CD4-positive, alpha-beta T cell treated with Interleukin-4 for 4 hours (primary cell): ENCODE measurements at regions not wholly inside any gene's neighbourhood (a gene's known extent, or its start where the extent isn't known, plus 50 kb on each side); places are given as distances from the start of the nearest gene placed in this dataset.

Experiments used
- DNase-seq: peaks from one replicate; pipeline ENCODE4 v3.0.0-alpha.2; 2020

DNA sequence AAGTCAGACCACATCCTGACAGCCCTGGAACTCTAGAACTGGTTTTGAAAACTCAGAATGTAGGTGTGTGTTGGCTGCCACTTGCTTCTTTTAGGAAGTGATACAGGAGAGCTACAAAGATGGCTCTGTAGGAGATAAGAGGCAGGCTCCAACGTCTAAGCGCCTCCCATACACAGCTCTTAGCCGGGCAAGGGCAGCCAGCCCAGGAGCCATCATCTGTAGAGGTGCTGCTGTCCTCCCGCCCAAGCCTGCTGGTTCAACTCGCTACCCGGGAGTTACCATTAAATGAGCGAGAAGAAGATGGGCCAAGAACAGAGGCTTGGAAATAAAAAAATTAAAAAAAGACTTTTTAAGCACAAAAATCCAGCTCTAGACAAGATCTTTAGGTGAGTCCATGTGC, 61.2 kb upstream of the DIO3 start:
- no peak for DNase-seq

DNA sequence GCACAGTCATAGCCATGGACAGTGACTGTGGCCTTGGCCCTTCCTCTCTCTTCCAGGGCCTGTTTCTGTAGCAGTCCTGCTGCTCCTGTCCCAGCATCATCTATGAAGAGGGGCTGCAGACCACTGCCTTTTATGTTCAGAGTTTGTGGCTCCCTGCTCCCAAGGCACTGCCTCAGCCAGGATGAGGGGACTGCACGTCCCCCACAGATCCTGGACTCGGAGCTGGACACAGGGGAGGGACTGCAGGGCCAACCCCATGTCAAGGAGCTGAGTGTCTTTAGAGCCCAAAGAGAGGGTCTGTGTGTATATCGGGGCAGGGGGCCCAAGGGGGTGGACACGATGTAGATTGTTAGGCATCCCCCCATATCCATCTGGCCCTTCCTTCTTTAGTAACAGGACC, 60.6 kb upstream of the DIO3 start:
- DNase-seq: no peak

- DNase-seq: no peak
These were observed 60.0 kb upstream of the DIO3 start for GRCh38 chr14:101501341-101501740.

DNA sequence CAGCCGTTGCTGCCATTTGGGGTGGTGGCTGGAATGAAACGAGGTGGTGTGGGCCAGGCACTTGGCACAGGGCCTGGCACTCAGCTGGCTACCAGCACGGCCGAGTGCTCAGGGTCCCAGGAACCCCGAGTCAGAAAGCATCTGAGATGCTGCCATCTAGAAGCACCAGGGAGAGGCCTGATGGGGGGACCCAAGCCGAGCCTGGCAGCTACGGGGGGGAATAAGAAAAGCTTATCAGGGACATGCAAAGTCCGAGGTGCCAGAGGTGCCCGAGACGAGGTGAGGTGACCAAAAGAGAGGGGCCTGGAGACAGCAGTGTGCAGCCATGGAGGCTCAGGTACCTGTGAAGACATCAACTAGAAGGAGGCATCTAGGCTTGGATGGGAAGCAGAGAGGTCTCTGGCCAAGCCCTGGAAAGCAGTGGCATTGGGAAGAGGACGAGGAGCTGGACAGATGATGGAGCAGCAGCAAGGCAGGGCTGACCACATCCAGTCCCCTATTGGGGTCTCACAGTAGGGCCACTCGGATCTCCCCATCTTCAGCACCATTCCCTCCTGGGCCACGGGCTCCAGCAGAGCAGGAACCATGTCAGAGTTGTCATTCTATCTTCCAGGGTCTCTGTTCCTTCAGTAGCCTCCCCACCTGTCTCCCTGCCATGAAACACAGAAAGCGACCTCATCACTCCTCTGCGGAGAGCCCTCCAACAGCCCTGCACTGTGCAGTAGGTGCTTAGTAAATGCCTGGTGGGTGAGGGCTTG, 59.3 kb upstream of the DIO3 start:
- no peak for DNase-seq

DNA sequence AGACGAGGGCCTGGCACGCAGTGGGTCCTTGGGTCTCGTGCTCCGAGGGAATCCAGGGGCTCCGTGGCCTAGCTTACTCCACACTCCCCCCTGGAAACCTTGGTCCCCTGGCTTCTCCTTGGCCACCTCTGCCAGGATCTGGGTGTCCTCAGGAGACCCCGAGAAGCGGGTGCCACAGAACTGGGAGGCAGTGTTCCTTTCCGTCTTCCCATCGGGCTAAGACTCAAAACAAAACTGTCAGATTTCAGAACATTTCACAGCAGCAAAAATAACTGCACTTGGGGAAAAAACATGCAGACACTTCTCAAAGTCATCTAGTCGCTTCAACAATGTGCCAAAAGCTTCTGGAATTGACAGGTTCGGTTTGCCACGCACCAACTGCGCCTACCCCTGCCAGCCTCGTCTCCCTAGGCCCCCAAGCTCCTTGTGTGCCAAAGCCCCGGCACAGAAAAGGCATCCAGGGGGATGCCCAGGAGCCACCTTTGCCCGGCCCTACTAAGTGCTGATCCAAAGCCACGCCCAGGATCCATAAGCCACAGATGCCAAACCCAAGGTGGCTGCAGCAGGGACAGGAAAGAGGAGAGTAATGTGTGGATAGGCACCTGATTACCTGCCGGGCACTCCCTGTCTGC, 58.4 kb upstream of the DIO3 start:
- no peak for DNase-seq

- DNase-seq: no peak
These were observed 57.7 kb upstream of the DIO3 start for GRCh38 chr14:101503431-101504095.

GRCh38 chr14:101504096-101504948, 57.0 kb upstream of the DIO3 start:
- no peak for DNase-seq

GRCh38 chr14:101505236-101505970, 55.9 kb upstream of the DIO3 start:
- no peak for DNase-seq

DNA sequence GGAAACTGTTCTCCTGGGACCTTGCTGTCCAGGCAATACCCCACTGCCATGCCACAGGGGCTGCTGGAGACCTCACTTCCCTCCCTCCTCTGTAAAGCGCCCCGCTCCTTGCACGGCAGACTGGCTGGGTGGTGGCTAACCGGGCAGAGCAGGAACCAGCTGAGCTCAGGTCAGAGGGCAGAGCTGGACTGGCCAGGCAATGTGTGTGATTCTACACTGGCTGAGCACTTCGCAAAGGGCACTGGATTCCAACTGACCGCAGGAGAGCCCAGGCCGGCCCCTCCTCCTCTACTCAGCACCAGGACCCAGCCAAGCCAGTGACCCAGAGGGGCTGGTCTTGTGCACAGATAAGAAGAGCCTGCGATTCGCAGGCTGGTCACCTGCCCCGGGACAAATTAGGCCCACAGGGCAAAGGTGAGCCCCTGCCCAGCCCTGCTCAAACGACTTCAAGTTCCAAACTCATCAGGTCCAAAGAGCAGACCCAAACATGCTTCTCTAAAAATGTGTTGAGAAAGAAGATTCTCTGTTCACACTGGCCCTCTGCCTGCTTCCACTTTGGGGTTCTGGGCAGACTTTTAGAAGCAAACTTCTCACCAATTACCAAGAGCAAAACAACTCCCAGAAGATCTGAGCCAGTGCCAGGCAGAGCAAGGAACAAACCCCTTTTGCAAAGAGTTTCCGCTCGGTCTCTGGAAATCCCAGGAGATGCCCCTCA, 54.9 kb upstream of the DIO3 start:
- no peak for DNase-seq

GRCh38 chr14:101506926-101507835, 54.1 kb upstream of the DIO3 start:
- no peak for DNase-seq

- DNase-seq: no peak
These were observed 53.5 kb upstream of the DIO3 start for GRCh38 chr14:101507836-101508150.

DNA sequence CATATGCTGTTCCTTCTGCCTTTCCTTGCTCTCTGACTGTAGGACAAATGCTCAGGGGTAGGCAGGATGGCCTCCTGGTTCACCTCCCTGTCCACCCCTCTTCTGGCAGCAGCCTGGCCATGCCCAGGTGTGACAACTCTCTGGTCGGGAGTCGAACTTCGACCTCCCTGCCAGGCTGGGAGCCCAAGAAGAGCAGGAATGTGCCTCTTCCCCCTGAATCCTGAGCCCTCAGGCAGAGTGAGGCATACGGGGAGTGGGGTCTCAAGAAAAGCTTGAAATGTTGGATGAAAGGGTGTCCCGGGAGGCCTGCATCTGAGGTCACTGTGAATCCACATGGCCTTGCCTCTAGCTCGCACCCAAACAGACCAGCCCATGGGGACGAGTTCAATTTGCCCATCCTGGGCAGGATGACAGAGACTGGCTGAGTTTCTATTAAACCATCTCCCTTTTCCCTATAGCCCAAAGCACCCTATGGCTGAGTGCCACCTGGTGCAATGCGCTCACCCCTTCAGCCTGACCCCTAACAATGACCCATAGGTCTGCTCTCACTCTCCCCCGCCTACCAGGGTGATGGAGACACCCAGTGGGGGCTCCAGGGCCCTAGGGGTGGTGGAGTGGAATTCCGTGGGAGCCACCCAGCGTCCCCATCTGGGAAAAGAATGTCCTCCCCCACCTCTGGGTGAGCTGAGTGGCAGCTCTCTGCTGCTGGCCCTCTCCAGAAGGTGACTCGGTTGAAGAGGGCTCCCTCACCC, 52.9 kb upstream of the DIO3 start:
- no peak for DNase-seq

DNA sequence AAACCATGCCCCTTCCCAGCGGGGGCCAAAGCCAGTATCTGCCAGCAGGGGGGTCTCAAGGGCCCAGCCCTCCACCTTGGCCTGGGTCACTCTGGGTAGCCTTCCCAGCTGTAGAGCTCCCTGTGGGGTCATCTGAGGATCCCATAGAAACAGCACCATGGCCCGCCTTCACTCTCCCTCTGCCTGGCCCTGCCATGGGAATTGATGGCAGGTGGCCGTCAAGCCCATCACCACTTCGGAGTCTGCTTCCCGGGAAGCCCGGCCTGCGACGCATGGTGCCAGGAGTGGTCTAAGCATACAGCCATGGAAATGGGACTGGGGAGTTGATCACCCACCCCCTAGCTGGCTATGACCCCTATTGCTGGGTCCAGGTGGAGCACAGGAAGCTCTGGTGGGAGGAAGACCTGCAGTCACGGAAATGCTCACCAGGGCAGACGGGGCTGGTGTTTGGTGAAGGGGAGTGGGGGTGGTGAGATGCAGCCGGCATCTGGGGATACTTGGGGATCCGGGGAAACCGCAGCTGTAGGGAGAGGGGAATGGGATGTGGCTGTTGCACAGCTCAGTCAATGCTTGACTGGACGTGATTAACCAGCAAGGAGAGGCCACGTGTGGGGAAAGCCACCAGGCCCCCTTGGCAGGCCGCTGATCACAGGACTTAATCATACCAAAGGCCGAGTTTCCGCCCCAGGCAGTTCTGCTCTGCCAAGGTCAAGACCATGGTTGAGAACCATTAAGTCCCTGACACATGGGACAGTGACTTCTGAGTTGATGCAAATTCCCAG, 52.2 kb upstream of the DIO3 start:
- DNase-seq: no peak

DNA sequence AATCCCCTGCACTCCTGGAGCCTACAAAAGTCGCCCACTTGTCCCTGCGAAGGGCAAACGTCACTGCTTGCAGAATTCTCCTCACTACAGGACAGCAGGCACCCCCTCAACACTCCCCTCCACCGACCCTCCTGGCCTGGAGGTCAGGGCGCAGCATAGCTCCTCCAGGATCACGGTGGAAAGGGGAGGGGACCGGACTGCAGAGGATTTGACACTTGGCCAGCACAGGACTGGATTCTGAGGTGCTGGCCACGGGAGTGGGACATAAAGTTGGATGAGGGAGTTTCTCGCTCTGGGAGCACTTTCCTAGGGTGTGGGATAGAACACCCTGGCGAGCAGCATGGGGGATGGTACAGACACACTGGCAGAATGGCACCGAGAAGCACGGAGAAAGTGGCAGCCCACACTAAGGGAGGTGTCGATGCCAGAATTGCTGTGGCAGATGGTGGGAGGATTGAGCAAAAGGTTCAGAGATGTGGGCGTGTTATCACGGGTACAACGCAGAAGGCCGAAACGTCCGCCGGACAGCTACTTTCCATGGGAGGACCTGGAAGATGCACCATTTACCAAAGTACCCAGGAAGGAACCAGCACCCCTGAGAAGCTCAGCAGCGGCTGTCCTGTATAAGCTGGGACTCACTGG, 51.4 kb upstream of the DIO3 start:
- DNase-seq: no peak

GRCh38 chr14:101511199-101511598, 50.1 kb upstream of the DIO3 start:
- DNase-seq: no peak
